22Rv1 (cell line): ENCODE measurements at regions not wholly inside any gene's neighbourhood (a gene's known extent, or its start where the extent isn't known, plus 50 kb on each side); places are given as distances from the start of the nearest gene placed in this dataset.

ENCODE experiments used
- ZFX ChIP-seq: fragments of 450-650 bp; IDR thresholded peaks from 2 replicates; pipeline ENCODE4 v1.6.1; 2017; ENCODE audit warnings: antibody characterized with exemption, borderline replicate concordance
- TF ChIP-seq, protein P1 (sequence below): fragments of 450-650 bp; IDR thresholded peaks from 2 replicates; pipeline ENCODE4 v1.5.1; 2017; ENCODE audit warnings: mild to moderate bottlenecking

DNA sequence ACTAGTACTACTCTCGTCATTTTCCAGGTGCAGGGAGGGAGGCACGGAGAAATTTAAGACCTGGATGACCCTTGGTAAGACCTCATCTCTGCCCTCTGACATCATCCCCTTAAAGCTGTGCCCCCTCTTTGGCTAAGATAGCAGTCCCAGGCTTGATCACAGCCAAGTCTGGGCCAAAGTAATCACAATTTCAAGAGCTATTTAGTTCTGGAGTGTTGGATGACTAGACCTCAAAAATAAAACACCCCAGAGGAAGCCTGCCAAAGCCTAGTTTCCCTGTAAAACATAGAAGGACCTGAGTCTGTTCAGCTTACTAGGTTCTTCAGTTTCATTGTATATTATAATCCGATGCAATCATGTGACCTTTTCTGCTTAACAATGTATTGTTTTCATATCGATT, 144.6 kb upstream of the ARHGEF9 start:
- TF ChIP-seq, protein P1, sequence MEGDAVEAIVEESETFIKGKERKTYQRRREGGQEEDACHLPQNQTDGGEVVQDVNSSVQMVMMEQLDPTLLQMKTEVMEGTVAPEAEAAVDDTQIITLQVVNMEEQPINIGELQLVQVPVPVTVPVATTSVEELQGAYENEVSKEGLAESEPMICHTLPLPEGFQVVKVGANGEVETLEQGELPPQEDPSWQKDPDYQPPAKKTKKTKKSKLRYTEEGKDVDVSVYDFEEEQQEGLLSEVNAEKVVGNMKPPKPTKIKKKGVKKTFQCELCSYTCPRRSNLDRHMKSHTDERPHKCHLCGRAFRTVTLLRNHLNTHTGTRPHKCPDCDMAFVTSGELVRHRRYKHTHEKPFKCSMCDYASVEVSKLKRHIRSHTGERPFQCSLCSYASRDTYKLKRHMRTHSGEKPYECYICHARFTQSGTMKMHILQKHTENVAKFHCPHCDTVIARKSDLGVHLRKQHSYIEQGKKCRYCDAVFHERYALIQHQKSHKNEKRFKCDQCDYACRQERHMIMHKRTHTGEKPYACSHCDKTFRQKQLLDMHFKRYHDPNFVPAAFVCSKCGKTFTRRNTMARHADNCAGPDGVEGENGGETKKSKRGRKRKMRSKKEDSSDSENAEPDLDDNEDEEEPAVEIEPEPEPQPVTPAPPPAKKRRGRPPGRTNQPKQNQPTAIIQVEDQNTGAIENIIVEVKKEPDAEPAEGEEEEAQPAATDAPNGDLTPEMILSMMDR, result no peak
- TF ChIP-seq ZFX, result no peak
